Ammon's horn (tissue), 1 donor: ENCODE measurements at regions not wholly inside any gene's neighbourhood (a gene's known extent, or its start where the extent isn't known, plus 50 kb on each side); places are given as distances from the start of the nearest gene placed in this dataset.

Experiments used
- DNase-seq: peaks from one replicate; pipeline ENCODE4 v3.0.0-alpha.2; 2016; ENCODE audit warnings: low spot score

- no peak for DNase-seq
Measured at GRCh38 chr2:158905341-158905740, 63.1 kb upstream of the TANC1 start.

- no peak for DNase-seq
Measured at GRCh38 chr2:158905784-158906183, 62.7 kb upstream of the TANC1 start.

GRCh38 chr2:158907926-158908456, 60.4 kb upstream of the TANC1 start:
- no peak for DNase-seq

- peak; percentile 37 for DNase-seq
Measured at GRCh38 chr2:158912112-158912511, 56.3 kb upstream of the TANC1 start.

- DNase-seq: no peak
Measured at GRCh38 chr2:158912765-158913164, 55.7 kb upstream of the TANC1 start.

- no peak for DNase-seq
Measured at GRCh38 chr2:158914066-158914465, 54.4 kb upstream of the TANC1 start.

GRCh38 chr2:158914731-158915130, 53.7 kb upstream of the TANC1 start:
- no peak for DNase-seq

- DNase-seq: no peak
Measured at GRCh38 chr2:158917121-158917520, 51.3 kb upstream of the TANC1 start.

GRCh38 chr2:158918452-158918851, 50.0 kb upstream of the TANC1 start:
- DNase-seq: no peak
